ENCODE measurements at regions not wholly inside any gene's neighbourhood (a gene's known extent, or its start where the extent isn't known, plus 50 kb on each side); places are given as distances from the start of the nearest gene placed in this dataset.

GRCh38 chr4:100069207-100069606 lies 119.1 kb upstream of the H2AZ1 start:
- H3K9me3 ChIP-seq (replicated peaks; ENCODE audit: control insufficient read depth, insufficient read depth, low read depth, low read length), result no peaks in the 10 kb centered on the region
- TF ChIP-seq RFX1 (IDR thresholded peaks at IDR 0.05) (no peak), TGIF2 (CRISPR knock-in tag; IDR thresholded peaks at IDR 0.05) (no peak), RBM34 (IDR thresholded peaks at IDR 0.05; ENCODE audit: borderline replicate concordance, insufficient read depth, low read length) (no peak), KDM1A (IDR thresholded peaks at IDR 0.05) (no peak), HEY1 (CRISPR knock-in tag; IDR thresholded peaks at IDR 0.05; ENCODE audit: borderline replicate concordance) (no peak), TEAD4 (IDR thresholded peaks at IDR 0.05; ENCODE audit: low read length) (no peak), TEAD4 (CRISPR knock-in tag; IDR thresholded peaks at IDR 0.05; ENCODE audit: borderline replicate concordance) (no peak), ZFX (CRISPR knock-in tag; IDR thresholded peaks at IDR 0.05) (no peak), ZNF41 (CRISPR knock-in tag; conservative IDR thresholded peaks at IDR 0.05) (no peak), ZNF778 (CRISPR knock-in tag; IDR thresholded peaks at IDR 0.05) (no peak), GTF2F1 (IDR thresholded peaks at IDR 0.05; ENCODE audit: low read depth, low read length) (no peak)
- TF ChIP-seq, protein P1, sequence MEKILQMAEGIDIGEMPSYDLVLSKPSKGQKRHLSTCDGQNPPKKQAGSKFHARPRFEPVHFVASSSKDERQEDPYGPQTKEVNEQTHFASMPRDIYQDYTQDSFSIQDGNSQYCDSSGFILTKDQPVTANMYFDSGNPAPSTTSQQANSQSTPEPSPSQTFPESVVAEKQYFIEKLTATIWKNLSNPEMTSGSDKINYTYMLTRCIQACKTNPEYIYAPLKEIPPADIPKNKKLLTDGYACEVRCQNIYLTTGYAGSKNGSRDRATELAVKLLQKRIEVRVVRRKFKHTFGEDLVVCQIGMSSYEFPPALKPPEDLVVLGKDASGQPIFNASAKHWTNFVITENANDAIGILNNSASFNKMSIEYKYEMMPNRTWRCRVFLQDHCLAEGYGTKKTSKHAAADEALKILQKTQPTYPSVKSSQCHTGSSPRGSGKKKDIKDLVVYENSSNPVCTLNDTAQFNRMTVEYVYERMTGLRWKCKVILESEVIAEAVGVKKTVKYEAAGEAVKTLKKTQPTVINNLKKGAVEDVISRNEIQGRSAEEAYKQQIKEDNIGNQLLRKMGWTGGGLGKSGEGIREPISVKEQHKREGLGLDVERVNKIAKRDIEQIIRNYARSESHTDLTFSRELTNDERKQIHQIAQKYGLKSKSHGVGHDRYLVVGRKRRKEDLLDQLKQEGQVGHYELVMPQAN (IDR thresholded peaks at IDR 0.05; ENCODE audit: borderline replicate concordance), result no peak
- intact Hi-C loops (cut with micrococcal nuclease), result loop anchor here (10.0 kb wide), 1 partner anchor 74 kb away; no protein-coding TSS in a partner anchor
- FAIRE-seq (no peak), ATAC-seq (no peak), DNase-seq (ENCODE audit: extremely low read depth in 1 of 4, low spot score in 3 of 4) (no peak)
- no peaks in the 10 kb centered on the region for H3K36me3 ChIP-seq (ENCODE audit: control insufficient read depth, insufficient read depth, low read length)
- ChIA-PET CTCF (ENCODE audit: low intra/inter-chr PET ratio) (no interaction called here), POLR2A (no interaction called here)
- H3K79me2 ChIP-seq (ENCODE audit: control insufficient read depth, insufficient read depth, low read length), result no peaks in the 10 kb centered on the region
- H2AFZ ChIP-seq (ENCODE audit: low read depth, low read length), result no peak overlapping the region
- no TSS peak for BruUV-seq (replicated peaks)
- H3K27ac ChIP-seq (ENCODE audit: extremely low read depth, low read depth, low read length), result no peak overlapping the region
- H3K4me2 ChIP-seq (ENCODE audit: insufficient read depth, low read length), result no peak overlapping the region
- no peaks in the 10 kb centered on the region for H3K4me1 ChIP-seq (replicated peaks in 1 of 2; ENCODE audit: control insufficient read depth in 2 of 2, insufficient read depth in 2 of 2, low read length in 2 of 2)
- H4K20me1 ChIP-seq (replicated peaks; ENCODE audit: control insufficient read depth, insufficient read depth, low read length), result no peaks in the 10 kb centered on the region
- no peak overlapping the region for H3K4me3 ChIP-seq
- no peaks in the 10 kb centered on the region for H3K27me3 ChIP-seq (ENCODE audit: control insufficient read depth in 2 of 2, insufficient read depth in 2 of 2, low read length in 2 of 2)
- no peak overlapping the region for H3K9ac ChIP-seq (ENCODE audit: insufficient read depth in 1 of 2, low read depth in 2 of 2, low read length in 2 of 2)
- 0% methylated on average over 6 of the region's 6 CpGs for WGBS (ENCODE audit: insufficient coverage, low coverage, missing lambda C conversion rate)
- in situ Hi-C loops (cut with MboI), result no loop called here
- H3K9me1 ChIP-seq (ENCODE audit: control insufficient read depth, insufficient read depth, low read length), result no peaks in the 10 kb centered on the region

Measured in K562 (cell line).